Adipocyte (in vitro differentiated cells): ENCODE measurements at regions not wholly inside any gene's neighbourhood (a gene's known extent, or its start where the extent isn't known, plus 50 kb on each side); places are given as distances from the start of the nearest gene placed in this dataset.

Source experiments
- DNase-seq: peaks from one replicate; pipeline ENCODE4 v3.0.0-alpha.2; 2015; ENCODE audit warnings: low read depth
- H3K27me3 ChIP-seq: replicated peaks from 2 replicates; pipeline ENCODE4 v1.7.0; 2013; ENCODE audit warnings: mild to moderate bottlenecking, low read length, moderate library complexity; ENCODE audit not compliant: control insufficient read depth, insufficient read depth
- H3K36me3 ChIP-seq: 2 replicates; pipeline ENCODE4 v1.7.0; 2013; ENCODE audit warnings: low read length, mild to moderate bottlenecking, moderate library complexity; ENCODE audit not compliant: control insufficient read depth, insufficient read depth, severe bottlenecking
- H3K4me1 ChIP-seq: 2 replicates; pipeline ENCODE4 v1.7.0; 2013; ENCODE audit warnings: mild to moderate bottlenecking, low read length, moderate library complexity; ENCODE audit not compliant: control insufficient read depth, insufficient read depth
- H3K4me3 ChIP-seq: 2 replicates; pipeline ENCODE4 v1.7.0; 2013; ENCODE audit warnings: mild to moderate bottlenecking, low read length, moderate library complexity
- H3K9ac ChIP-seq: 2 replicates; pipeline ENCODE4 v1.7.0; 2013; ENCODE audit warnings: mild to moderate bottlenecking, low read length, moderate library complexity
- H3K9me3 ChIP-seq: 2 replicates; pipeline ENCODE4 v1.7.0; 2013; ENCODE audit warnings: mild to moderate bottlenecking, low read length, moderate library complexity; ENCODE audit not compliant: control insufficient read depth

DNA sequence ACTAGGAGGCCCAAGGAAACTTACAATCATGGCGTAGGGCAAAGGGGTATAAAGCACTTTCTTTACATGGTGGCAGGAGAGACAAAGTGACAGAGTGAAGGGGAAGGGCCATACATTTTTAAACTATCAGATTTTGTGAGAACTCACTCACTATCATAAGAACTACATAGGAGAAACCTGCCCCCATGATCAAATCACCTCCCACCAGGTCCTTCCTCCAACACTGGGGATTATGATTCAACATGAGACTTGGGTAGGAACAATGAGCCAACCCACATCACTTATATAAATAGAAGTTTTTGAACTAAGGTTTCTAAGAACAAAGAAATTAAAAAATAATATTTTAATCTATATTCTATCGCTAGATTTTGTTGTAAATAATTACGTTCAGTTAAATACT lies 460.3 kb upstream of the TYRP1 start:
- Histone ChIP-seq H3K36me3 (no peaks in the 10 kb centered on the region), H3K9me3 (peaks cover 18% of the 10 kb centered on the region), H3K27me3 (no peaks in the 10 kb centered on the region), H3K9ac (no peak overlapping the region), H3K4me1 (no peaks in the 10 kb centered on the region), H3K4me3 (no peak overlapping the region)
- no peak for DNase-seq

DNA sequence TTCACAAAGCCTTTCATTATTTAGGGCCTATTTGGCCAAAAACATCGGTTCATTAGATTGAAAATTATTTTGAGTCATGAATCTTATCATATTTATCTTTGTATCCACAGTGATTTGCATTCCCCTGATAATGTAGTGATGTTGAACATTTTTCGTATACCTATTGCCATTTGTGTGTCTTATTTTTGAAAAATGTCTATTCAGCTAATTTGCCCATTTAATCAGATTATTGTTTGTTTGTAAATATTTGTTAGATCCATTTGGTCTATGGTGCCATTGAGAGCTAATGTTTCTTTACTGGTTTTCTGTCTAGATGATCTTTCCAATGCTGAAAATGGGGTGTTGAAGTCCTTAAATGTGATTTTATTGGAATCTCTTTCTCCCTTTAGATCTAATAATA lies 439.2 kb upstream of the TYRP1 start:
- H3K36me3 ChIP-seq = no peaks in the 10 kb centered on the region
- H3K9ac ChIP-seq = no peak overlapping the region
- DNase-seq = no peak
- H3K4me1 ChIP-seq = no peaks in the 10 kb centered on the region
- H3K27me3 ChIP-seq = no peaks in the 10 kb centered on the region
- no peak overlapping the region for H3K4me3 ChIP-seq
- H3K9me3 ChIP-seq = peaks cover 17% of the 10 kb centered on the region

DNA sequence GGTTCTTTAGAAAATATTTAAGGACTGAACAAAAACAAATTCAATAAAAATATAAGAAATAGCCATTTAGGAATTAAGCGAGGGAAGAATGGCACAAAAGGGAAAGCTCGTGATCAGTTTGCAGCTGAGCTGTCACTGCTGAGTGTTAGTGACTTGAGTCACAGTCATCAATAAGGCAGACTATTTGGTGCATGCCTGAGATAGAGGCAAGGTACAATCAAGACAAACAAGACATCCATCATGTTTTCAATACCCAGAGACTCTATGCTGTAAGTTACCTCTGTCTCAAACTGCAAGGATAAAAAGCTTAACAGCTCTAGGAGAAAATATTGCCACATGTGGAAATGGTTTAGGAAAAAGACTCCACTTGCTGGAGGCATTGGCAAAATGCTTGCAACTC lies 426.4 kb upstream of the TYRP1 start:
- H3K4me3 ChIP-seq = no peak overlapping the region
- no peak overlapping the region for H3K9ac ChIP-seq
- no peaks in the 10 kb centered on the region for H3K27me3 ChIP-seq
- no peaks in the 10 kb centered on the region for H3K4me1 ChIP-seq
- no peaks in the 10 kb centered on the region for H3K36me3 ChIP-seq
- H3K9me3 ChIP-seq = peaks cover 2% of the 10 kb centered on the region
- DNase-seq = no peak

GRCh38 chr9:12271421-12271891 lies 421.7 kb upstream of the TYRP1 start:
- no peak for DNase-seq
- H3K27me3 ChIP-seq = no peaks in the 10 kb centered on the region
- no peaks in the 10 kb centered on the region for H3K9me3 ChIP-seq
- H3K4me3 ChIP-seq = no peak overlapping the region
- no peak overlapping the region for H3K9ac ChIP-seq
- H3K36me3 ChIP-seq = no peaks in the 10 kb centered on the region
- H3K4me1 ChIP-seq = no peaks in the 10 kb centered on the region

DNA sequence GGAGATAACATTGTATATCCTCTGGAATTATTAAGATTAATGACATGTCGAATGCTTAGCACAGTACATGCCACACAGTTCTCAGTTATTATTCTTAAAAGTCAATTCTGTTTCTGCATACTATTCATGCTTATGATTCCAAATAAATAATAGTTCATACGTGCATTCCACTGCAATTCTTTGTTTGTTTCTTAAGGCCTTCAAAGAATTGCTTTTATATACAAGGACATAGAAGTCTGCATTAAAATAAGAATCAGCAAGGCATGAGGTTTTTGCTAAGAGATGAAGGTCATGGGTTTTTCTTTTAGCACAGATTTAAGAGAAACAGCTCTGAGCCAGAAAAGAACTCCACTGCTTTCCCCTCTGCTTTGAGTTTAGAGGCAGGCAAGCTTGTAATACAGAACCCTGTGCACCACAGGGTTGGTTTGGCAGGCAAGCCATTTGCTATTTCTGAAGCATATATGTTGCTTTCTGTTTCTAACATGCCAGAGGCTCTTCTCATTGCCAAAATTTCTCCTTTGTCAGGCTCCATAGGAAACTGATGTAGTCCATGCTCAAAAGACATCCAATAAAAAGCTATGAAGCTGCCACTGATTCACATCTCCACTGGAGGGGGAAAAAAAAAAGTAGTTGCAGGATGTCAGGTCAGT lies 420.6 kb upstream of the TYRP1 start:
- no peak overlapping the region for H3K4me3 ChIP-seq
- DNase-seq = no peak
- no peaks in the 10 kb centered on the region for H3K9me3 ChIP-seq
- H3K4me1 ChIP-seq = no peaks in the 10 kb centered on the region
- no peaks in the 10 kb centered on the region for H3K36me3 ChIP-seq
- no peaks in the 10 kb centered on the region for H3K27me3 ChIP-seq
- no peak overlapping the region for H3K9ac ChIP-seq

DNA sequence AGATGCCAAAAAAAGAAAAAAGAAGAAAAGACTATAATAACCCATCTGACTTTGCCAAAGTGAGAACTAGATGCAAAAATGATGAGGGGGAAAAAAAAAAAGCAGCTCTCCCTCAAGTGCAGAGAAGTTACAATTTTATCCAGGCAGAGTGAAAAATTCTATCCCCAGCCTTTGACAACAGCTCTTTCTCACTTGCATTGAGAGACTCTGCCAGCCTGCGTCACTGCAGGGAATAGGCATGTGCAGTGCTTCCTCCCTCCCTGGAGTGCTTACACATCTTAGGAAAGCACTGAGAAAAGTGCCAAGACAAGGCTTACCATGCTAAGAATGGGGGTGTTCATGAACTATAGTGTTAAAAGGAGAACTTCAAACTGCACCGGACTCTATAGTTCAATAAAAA lies 418.6 kb upstream of the TYRP1 start:
- H3K27me3 ChIP-seq = no peaks in the 10 kb centered on the region
- H3K36me3 ChIP-seq = no peaks in the 10 kb centered on the region
- H3K9ac ChIP-seq = no peak overlapping the region
- DNase-seq = no peak
- H3K4me3 ChIP-seq = no peak overlapping the region
- H3K9me3 ChIP-seq = no peaks in the 10 kb centered on the region
- no peaks in the 10 kb centered on the region for H3K4me1 ChIP-seq

DNA sequence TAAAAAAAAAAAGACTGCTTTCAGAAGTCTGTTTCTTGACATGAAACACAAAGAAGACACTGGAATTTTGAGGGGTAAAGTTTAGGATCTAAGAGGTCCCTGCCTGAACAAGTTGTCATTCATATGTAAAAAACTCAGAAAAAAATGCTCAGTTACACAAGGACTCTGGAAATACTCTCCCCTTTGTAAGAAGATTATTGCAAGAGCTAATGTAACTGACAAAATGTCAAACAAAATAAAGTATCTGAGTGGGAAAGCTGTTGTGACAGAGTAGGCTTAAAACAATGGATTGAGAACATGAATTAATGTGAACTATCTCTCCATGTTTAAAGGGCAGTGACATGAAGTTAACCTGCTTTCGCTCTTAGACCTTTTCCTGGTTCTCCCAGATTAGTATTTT lies 416.7 kb upstream of the TYRP1 start:
- no peaks in the 10 kb centered on the region for H3K9me3 ChIP-seq
- no peak overlapping the region for H3K9ac ChIP-seq
- no peaks in the 10 kb centered on the region for H3K27me3 ChIP-seq
- no peak overlapping the region for H3K4me3 ChIP-seq
- H3K36me3 ChIP-seq = no peaks in the 10 kb centered on the region
- DNase-seq = no peak
- H3K4me1 ChIP-seq = no peaks in the 10 kb centered on the region

DNA sequence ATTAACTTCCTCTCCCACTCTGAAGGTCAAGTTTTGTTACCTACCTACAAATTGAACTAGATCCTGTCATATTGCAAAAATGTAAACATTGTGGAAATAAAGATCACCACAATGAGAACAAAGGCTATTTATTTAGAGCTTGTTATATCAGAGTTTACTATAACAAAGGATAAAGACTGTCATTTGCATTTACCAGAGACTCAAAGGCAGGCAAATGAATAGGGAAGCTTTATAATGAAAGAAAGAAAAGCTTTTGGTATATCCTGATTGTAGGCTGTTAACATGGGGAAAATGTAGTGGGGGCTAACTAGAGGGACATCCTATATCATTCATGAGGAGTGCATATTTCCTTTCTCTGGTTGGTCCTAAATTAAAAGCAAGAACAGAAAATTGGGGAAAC lies 403.5 kb upstream of the TYRP1 start:
- Histone ChIP-seq H3K36me3 (no peaks in the 10 kb centered on the region), H3K9ac (no peak overlapping the region), H3K4me3 (no peak overlapping the region), H3K4me1 (no peaks in the 10 kb centered on the region), H3K27me3 (no peaks in the 10 kb centered on the region), H3K9me3 (no peaks in the 10 kb centered on the region)
- no peak for DNase-seq

- DNase-seq = no peak
- Histone ChIP-seq H3K4me1 (no peaks in the 10 kb centered on the region), H3K36me3 (no peaks in the 10 kb centered on the region), H3K4me3 (no peak overlapping the region), H3K9me3 (no peaks in the 10 kb centered on the region), H3K27me3 (no peaks in the 10 kb centered on the region), H3K9ac (no peak overlapping the region)
Measured at GRCh38 chr9:12290166-12290869, 402.9 kb upstream of the TYRP1 start.

GRCh38 chr9:12305211-12305610 lies 388.0 kb upstream of the TYRP1 start:
- no peaks in the 10 kb centered on the region for H3K4me1 ChIP-seq
- H3K4me3 ChIP-seq = no peak overlapping the region
- DNase-seq = no peak
- no peaks in the 10 kb centered on the region for H3K9me3 ChIP-seq
- no peaks in the 10 kb centered on the region for H3K27me3 ChIP-seq
- H3K36me3 ChIP-seq = no peaks in the 10 kb centered on the region
- H3K9ac ChIP-seq = no peak overlapping the region

DNA sequence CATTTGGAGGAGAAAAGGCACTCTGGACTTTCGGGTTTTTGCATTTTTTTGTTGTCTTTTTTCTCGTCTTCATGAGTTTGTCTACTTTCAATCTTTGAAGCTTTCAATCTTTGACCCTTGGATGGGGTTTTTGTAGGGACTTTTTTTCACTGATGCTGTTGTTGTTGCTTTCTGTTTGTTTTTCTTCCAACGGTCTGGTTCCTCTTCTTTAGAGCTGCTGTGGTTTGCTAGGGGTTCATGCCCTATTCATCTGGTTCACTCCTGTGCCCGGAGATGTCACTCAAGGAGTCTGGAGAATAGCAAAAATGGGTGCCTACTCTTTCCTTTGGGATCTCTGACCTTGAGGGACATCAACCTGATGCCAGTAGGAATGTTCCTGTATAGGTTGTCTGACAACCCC lies 378.6 kb upstream of the TYRP1 start:
- no peaks in the 10 kb centered on the region for H3K27me3 ChIP-seq
- H3K36me3 ChIP-seq = no peaks in the 10 kb centered on the region
- no peak overlapping the region for H3K9ac ChIP-seq
- no peak for DNase-seq
- H3K4me3 ChIP-seq = no peak overlapping the region
- no peaks in the 10 kb centered on the region for H3K9me3 ChIP-seq
- peaks cover 4% of the 10 kb centered on the region for H3K4me1 ChIP-seq
